GM23338 (cell line): ENCODE measurements at regions not wholly inside any gene's neighbourhood (a gene's known extent, or its start where the extent isn't known, plus 50 kb on each side); places are given as distances from the start of the nearest gene placed in this dataset.

Source experiments
- CREB1 ChIP-seq: fragments of 250-450 bp; sonication (Bioruptor Pico); IDR thresholded peaks from 2 replicates; pipeline ENCODE4 v1.5.0; 2020; ENCODE audit warnings: low read depth, mild to moderate bottlenecking, moderate library complexity
- CTCF ChIP-seq, 2 experiments: fragments of 200-600 bp in 1 of 2; sonication (generic) in 1 of 2; conservative IDR thresholded peaks; 2 replicates each; pipeline versions ENCODE4 v1.5.1 to v1.6.1; 2016 to 2017; ENCODE audit warnings: antibody characterized with exemption in 2 of 2, low read depth in 2 of 2, mild to moderate bottlenecking in 2 of 2, moderate library complexity in 1 of 2
- ETS1 ChIP-seq: IDR thresholded peaks from 2 replicates; pipeline ENCODE4 v1.6.1; 2016; ENCODE audit warnings: antibody characterized with exemption
- EZH2 ChIP-seq: fragments of 200-600 bp; sonication (generic); IDR thresholded peaks from one replicate; pipeline ENCODE4 v1.8.0; 2017; ENCODE audit warnings: antibody characterized with exemption, mild to moderate bottlenecking, low read depth; ENCODE audit not compliant: unreplicated experiment
- EZH2phosphoT487 ChIP-seq: fragments of 200-600 bp; sonication (generic); IDR thresholded peaks from one replicate; pipeline ENCODE4 v1.8.1; 2018; ENCODE audit warnings: antibody characterized with exemption; ENCODE audit not compliant: unreplicated experiment
- JUNB ChIP-seq: IDR thresholded peaks from one replicate; pipeline ENCODE4 v1.6.1; 2016; ENCODE audit warnings: antibody characterized with exemption; ENCODE audit not compliant: unreplicated experiment
- NANOG ChIP-seq: IDR thresholded peaks from 2 replicates; pipeline ENCODE4 v1.6.1; 2016; ENCODE audit warnings: antibody characterized with exemption, borderline replicate concordance
- POLR2AphosphoS5 ChIP-seq: IDR thresholded peaks from 2 replicates; pipeline ENCODE4 v1.6.1; 2016; ENCODE audit warnings: antibody characterized with exemption, low read depth
- REST ChIP-seq: IDR thresholded peaks from one replicate; pipeline ENCODE4 v1.6.1; 2018; ENCODE audit warnings: antibody characterized with exemption; ENCODE audit not compliant: unreplicated experiment
- STAT1 ChIP-seq: IDR thresholded peaks from one replicate; pipeline ENCODE4 v1.6.1; 2016; ENCODE audit warnings: antibody characterized with exemption; ENCODE audit not compliant: unreplicated experiment
- ZNF331 ChIP-seq: fragments of 250-450 bp; sonication (Bioruptor Pico); IDR thresholded peaks from 2 replicates; pipeline ENCODE4 v1.5.0; 2020; ENCODE audit warnings: low read depth, mild to moderate bottlenecking, moderate library complexity
- ZNF462 ChIP-seq: fragments of 250-450 bp; sonication (Bioruptor Pico); IDR thresholded peaks from 2 replicates; pipeline ENCODE4 v1.5.0; 2020; ENCODE audit warnings: mild to moderate bottlenecking, moderate library complexity

- TF ChIP-seq JUNB (no peak), CREB1 (CRISPR knock-in tag) (no peak), ETS1 (no peak), CTCF (conservative IDR thresholded peaks at IDR 0.05; ENCODE audit: low read depth in 2 of 2) (no peak), POLR2AphosphoS5 (no peak), EZH2 (no peak), EZH2phosphoT487 (no peak), REST (no peak), STAT1 (no peak), ZNF462 (peak; percentile 86; the same call in 1 of the 2 replicates), NANOG (no peak), ZNF331 (CRISPR knock-in tag) (no peak)
These were observed 203.6 kb downstream of the SPRY1 start for GRCh38 chr4:123599920-123600810.
